ENCODE measurements at regions not wholly inside any gene's neighbourhood (a gene's known extent, or its start where the extent isn't known, plus 50 kb on each side); places are given as distances from the start of the nearest gene placed in this dataset.

DNA sequence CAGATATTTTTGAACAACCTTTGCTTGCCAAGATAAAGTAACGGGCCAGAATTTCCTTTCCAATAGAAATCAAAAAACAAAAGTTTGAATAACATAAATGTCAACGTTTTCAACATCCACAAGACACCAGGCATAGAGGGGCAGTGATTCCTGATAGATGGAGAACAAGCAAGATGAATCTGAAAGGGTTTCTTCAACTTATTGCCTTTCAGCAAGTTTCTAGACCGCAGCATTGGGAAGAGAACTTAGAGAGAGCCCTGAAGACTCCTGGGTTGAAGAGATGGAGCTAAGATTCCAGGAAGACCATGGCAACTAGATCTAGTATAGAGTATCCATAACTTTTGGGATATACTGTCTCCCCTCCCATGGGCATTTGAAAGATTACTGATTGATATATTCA is 751.4 kb upstream of the CTNND2 start:
- Histone ChIP-seq H3K4me1 (ENCODE audit: insufficient read depth, low read length) (no peaks in the 10 kb centered on the region; the same call in 1 of the 2 replicates), H4K5ac (ENCODE audit: insufficient read length, low read depth, low read length) (no peak overlapping the region), H3K79me1 (ENCODE audit: insufficient read depth, low read depth, low read length, poor library complexity, severe bottlenecking) (peaks cover 2% of the 10 kb centered on the region), H4K91ac (ENCODE audit: insufficient read length, low read depth, low read length) (no peak overlapping the region), H3K4ac (ENCODE audit: low read depth, low read length) (no peak overlapping the region), H2AK5ac (ENCODE audit: insufficient read length, low read length) (no peak overlapping the region), H2BK5ac (ENCODE audit: insufficient read length, low read length) (no peak overlapping the region), H2BK20ac (ENCODE audit: low read depth, low read length, poor library complexity, severe bottlenecking) (no peak overlapping the region), H3K18ac (ENCODE audit: insufficient read length, low read depth, low read length) (no peak overlapping the region), H3K79me2 (ENCODE audit: insufficient read depth, low read length) (no peaks in the 10 kb centered on the region), H2BK120ac (ENCODE audit: low read depth, low read length, poor library complexity, severe bottlenecking) (no peak overlapping the region), H2BK15ac (ENCODE audit: low read depth, low read length) (no peak overlapping the region), H3K23me2 (ENCODE audit: insufficient read length, low read depth, low read length, poor library complexity, severe bottlenecking) (no peaks in the 10 kb centered on the region), H4K20me1 (ENCODE audit: control insufficient read depth, insufficient read depth, insufficient read length) (no peaks in the 10 kb centered on the region), H3K56ac (ENCODE audit: insufficient read length, low read depth, low read length) (no peak overlapping the region), H2BK12ac (ENCODE audit: insufficient read length, low read depth, low read length) (no peak overlapping the region), H3K27me3 (ENCODE audit: insufficient read depth, low read length) (no peaks in the 10 kb centered on the region), H3K23ac (ENCODE audit: insufficient read length, low read depth, low read length) (no peak overlapping the region), H3K27ac (ENCODE audit: insufficient read length, low read depth, low read length) (no peak overlapping the region), H3T11ph (ENCODE audit: low read length) (no peak overlapping the region), H3K4me2 (ENCODE audit: insufficient read depth, insufficient read length, low read length) (no peak overlapping the region), H2AFZ (ENCODE audit: low read length) (no peak overlapping the region), H3K9ac (ENCODE audit: extremely low read depth, insufficient read length, low read length) (no peak overlapping the region), H3K14ac (ENCODE audit: insufficient read depth, low read length) (no peak overlapping the region), H3K9me3 (ENCODE audit: control insufficient read depth, low read depth, low read length) (no peaks in the 10 kb centered on the region), H4K8ac (replicated peaks; ENCODE audit: insufficient read length, low read depth, low read length) (no peak overlapping the region)
- no CpG with 5 or more reads among the region's 3 CpGs for WGBS (ENCODE audit: extremely low coverage, insufficient read length, low lambda C conversion rate)
- H3K4me3 Mint-ChIP-seq, result no peak overlapping the region
- DNase-seq, result no peak
- H3K27ac Mint-ChIP-seq, result no peak overlapping the region
- peaks cover 8 to 11% of the 10 kb centered on the region in 2 experiments; a peak in 3 of 5 replicates for H3K9me3 Mint-ChIP-seq
- H3K4me1 Mint-ChIP-seq, result peaks cover 14 to 19% of the 10 kb centered on the region in 2 experiments; a peak in 3 of 4 replicates
- H3K27me3 Mint-ChIP-seq (ENCODE audit: low read depth), result no peaks in the 10 kb centered on the region
- H3K36me3 Mint-ChIP-seq (ENCODE audit: insufficient read depth in 1 of 3, low read depth in 3 of 3), result peaks cover 44 to 56% (median 44%) of the 10 kb centered on the region in 3 experiments
- TF ChIP-seq, protein P1, sequence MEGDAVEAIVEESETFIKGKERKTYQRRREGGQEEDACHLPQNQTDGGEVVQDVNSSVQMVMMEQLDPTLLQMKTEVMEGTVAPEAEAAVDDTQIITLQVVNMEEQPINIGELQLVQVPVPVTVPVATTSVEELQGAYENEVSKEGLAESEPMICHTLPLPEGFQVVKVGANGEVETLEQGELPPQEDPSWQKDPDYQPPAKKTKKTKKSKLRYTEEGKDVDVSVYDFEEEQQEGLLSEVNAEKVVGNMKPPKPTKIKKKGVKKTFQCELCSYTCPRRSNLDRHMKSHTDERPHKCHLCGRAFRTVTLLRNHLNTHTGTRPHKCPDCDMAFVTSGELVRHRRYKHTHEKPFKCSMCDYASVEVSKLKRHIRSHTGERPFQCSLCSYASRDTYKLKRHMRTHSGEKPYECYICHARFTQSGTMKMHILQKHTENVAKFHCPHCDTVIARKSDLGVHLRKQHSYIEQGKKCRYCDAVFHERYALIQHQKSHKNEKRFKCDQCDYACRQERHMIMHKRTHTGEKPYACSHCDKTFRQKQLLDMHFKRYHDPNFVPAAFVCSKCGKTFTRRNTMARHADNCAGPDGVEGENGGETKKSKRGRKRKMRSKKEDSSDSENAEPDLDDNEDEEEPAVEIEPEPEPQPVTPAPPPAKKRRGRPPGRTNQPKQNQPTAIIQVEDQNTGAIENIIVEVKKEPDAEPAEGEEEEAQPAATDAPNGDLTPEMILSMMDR (conservative IDR thresholded peaks at IDR 0.05), result no peak
